HG02852 (cell line): ENCODE measurements at regions not wholly inside any gene's neighbourhood (a gene's known extent, or its start where the extent isn't known, plus 50 kb on each side); places are given as distances from the start of the nearest gene placed in this dataset.
A peak's percentile ranks its signal among the peaks of the same experiment; 100 is the strongest.
"Not testable (repeated sequence)": the region's sequence is repeated elsewhere in the genome, so short reads cannot be mapped to it uniquely, and the experiment has no call there.

Experiments
- ATAC-seq: cut with Tn5 transposase; IDR thresholded peaks from one replicate; pipeline ENCODE4 v1.9.1; 2021; ENCODE audit warnings: mild to moderate bottlenecking, moderate library complexity; ENCODE audit not compliant: unreplicated experiment

- ATAC-seq: no peak
Measured at GRCh38 chr6:56839533-56840183, 115.2 kb upstream of the BEND6 start.

DNA sequence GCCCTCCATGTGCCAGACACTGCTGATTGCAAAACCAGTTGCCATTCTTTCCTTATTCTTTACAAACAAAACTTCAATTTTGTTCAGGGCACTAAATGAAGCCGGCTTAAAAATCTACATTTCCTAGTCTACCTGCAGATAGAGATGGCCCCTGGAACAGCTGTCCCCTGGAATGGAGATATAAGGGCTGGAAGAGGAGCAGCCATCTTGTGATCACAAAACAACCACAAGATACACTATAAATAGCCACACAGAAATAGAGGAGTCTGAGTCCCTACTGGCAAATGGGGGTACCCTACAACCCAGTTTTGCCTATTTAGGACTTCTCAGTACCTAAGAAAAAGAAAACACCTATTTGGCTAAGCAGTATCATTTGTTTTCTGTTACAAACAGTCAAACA, 115.9 kb upstream of the BEND6 start:
- no peak for ATAC-seq

DNA sequence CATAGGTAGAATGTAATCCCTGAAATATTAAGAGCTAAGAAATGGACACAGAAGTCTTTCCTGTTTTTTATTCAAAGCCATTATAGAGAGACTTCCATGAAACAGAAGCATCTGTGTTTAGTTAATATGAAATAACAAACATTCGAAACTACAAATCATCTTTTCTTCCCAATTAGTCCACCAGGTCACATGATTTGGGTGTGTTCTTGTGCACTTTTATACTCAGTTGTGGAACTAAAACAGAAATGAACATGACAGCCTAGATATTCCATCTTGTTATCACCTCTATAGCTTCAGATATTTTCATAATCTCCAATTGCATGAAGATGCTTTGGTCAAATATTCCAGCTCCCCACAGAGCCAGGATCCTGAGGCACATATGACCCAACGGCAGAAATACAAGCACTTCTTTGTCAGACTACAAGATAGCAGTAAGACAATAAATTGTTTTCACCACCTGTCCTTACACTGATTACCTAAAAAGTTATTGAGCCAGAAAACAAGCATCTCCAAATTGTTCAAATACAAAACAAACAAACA, 116.8 kb upstream of the BEND6 start:
- no peak for ATAC-seq

GRCh38 chr6:56837322-56837894, 117.5 kb upstream of the BEND6 start:
- no peak for ATAC-seq

DNA sequence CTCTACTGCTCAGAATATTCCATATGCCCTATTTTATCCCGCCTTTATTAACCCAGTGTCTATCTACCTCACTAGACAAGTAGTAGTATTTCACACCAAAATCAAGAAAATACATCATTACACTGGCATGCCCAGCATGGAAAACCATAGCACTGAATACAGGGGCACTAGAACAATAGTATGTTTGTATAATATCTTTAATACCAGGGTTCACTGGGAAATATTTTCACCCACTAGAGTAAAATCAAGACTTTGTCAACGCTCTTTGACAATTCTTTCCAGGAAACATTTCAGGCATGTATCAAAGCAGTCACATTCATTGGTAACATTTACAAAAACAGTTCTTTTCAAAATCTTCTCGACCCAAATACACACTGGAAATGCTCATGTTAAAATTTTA, 119.3 kb upstream of the BEND6 start:
- no peak for ATAC-seq

- no peak for ATAC-seq
Measured at GRCh38 chr6:56833873-56834272, 121.0 kb upstream of the BEND6 start.

GRCh38 chr6:56833127-56833791, 121.6 kb upstream of the BEND6 start:
- no peak for ATAC-seq

DNA sequence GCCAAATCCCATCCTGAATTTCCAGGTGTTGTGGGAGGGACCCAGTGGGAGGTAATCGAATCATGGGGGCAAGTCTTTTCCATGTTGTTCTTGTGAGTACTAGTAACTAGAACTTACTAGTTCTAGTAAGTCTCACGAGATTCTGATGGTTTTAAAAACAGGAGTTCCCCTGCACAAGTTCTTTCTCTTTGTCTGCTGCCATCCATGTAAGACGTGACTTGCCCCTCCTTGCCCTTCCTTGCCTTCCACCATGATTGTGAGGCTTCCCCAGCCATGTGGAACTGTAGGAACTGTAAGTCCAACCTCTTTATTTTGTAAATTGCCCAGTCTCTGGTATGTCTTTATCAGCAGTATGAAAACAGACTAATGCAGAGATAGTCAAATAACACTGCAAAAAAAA, 122.7 kb upstream of the BEND6 start:
- no peak for ATAC-seq

DNA sequence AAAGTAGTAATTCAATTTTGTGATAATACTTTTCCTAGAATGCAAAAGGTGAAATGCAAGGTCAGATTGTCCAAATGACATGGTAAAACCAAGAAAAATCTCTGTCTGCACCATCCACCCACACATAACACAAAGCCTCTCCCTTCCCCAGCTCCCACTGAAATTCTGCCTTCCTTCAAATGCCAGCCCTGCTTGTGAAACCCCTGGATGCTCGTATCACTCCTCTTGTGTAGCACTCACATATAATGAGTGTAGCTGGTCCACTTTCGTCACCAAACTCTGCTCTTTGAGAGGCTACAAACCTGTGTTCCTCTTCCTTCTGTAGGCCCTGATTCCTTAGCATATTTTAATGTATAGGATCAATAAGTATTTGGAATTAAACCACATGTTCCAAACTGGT, 123.6 kb upstream of the BEND6 start:
- ATAC-seq: no peak

DNA sequence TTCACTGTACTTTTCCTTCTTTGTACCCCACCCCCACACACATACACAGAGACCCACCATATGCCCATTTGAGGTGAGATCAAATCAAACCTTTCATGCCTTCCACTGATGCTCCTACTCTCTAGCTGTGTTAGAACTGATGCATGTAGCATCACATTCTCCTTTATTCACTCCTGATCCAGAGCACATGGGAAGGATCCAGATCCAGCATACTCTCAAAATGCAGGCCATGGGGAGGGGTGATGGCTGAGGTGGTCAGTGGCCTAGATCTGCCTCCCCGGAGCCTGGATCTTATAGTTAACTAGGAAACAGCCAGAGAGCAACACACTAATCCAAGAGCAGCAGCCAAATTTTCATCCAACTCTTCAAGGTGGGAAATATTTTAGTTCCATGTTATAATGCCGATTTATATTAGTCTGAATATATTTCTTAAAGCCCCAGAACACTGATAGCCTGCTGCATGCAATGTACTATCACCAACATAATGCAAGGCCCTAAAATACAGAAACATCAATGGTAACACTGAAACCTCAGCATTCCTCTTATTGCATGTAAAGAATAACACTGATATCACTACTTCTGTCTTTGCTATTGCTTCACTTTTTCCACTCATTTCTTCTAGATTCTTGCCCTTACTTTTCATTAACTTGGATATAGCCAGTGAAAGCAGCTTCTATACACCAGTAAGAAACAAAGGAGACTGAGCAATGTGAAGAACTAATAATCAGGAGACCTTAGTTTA, 126.8 kb upstream of the BEND6 start:
- no peak for ATAC-seq

DNA sequence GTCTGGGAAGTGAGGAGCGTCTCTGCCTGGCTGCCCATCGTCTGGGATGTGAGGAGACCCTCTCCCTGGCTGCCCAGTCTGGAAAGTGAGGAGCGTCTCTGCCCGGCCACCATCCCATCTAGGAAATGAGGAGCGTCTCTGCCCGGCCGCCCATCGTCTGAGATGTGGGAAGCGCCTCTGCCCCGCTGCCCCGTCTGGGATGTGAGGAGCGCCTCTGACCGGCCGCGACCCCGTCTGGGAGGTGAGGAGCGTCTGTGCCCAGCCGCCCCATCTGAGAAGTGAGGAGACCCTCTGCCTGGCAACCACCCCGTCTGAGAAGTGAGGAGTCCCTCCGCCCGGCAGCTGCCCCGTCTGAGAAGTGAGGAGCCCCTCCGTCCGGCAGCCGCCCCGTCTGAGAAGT, 130.5 kb upstream of the BEND6 start:
- not testable (repeated sequence) for ATAC-seq

GRCh38 chr6:56821005-56821432, 133.9 kb upstream of the BEND6 start:
- no peak for ATAC-seq

- ATAC-seq: no peak
Measured at GRCh38 chr6:56820060-56820459, 134.8 kb upstream of the BEND6 start.

- ATAC-seq: no peak
Measured at GRCh38 chr6:56819604-56820003, 135.3 kb upstream of the BEND6 start.

DNA sequence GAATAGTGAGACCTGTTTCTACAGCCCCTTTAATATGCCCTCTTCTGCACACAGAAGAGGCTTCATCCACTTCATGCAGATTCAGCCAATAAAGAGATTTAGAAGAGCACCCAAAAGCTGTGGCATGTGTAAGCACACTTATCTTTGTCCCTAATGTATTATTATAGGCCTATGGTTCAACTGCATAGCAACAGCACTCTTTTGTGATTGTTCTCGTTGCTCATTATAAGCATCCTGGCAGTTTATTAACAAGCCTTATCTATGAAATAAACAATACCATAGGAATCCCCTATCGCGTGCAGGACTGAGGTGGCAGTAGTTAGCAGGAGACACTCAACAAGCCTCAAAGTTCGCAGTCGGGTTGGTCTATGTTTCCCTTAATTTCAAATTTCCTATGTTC, 138.5 kb upstream of the BEND6 start:
- ATAC-seq: no peak

DNA sequence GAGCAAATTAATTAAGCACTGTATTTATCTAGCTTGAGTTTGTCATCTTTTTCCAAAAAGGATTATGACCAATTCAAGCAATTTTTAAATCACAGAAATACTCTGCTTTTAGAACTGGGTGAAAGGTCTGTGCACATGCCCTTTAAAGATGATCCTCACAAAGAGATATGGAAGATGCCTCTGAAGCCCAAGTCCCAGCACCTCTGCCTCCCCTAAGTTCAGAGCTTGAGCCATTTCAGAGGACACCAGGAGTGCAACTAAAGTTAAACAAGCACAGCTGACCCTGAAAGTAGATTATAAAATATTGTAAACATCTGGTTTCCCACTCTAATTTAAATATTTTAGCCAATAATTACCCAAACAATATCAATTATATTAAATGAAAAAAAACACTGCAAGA, 139.5 kb upstream of the BEND6 start:
- ATAC-seq: no peak

DNA sequence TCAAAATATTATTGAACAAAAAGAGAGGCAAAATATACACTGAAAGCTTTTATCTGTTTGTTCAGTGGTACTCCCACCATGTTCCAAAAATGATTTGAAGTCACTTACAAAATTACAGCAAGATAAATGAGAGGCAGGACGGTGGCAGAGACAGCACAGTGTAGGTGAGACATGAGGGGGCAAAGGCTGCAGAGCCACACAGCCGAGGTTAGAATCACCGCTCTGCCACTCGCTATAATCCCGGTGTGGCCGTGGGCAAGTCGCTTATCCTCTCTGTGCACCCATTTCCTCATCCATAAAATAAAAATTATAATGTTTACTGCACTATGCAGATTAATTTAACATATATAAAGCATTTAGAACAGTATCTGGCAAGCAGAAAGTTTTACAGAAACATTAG, 140.1 kb upstream of the BEND6 start:
- ATAC-seq: peak; percentile 29

DNA sequence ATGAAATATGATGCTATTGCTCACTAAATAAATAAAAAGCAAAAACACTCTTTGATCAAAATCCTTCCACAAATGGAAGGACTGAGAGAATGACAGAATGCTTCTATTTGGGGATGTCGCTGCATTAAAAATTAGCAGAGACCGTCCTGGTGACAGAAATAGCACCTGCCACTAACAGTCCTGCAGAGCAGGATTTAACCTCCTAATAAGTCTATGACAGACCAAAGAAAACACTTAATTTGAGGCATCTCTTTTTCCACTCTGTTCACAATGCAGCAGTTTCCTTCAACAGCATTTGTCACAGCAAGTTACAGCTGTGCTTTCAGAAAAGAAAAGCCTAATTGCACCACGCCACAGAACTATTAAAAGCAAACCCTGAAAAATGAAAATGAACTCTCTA, 140.6 kb upstream of the BEND6 start:
- ATAC-seq: peak; percentile 55

DNA sequence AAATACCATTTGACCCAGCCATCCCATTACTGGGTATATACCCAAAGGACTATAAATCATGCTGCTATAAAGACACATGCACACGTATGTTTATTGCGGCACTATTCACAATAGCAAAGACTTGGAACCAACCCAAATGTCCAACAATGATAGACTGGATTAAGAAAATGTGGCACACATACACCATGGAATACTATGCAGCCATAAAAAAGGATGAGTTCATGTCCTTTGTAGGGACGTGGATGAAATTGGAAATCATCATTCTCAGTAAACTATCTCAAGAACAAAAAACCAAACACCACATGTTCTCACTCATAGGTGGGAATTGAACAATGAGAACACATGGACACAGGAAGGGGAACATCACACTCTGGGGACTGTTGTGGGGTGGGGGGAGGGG, 142.1 kb upstream of the BEND6 start:
- ATAC-seq: not testable (repeated sequence)

DNA sequence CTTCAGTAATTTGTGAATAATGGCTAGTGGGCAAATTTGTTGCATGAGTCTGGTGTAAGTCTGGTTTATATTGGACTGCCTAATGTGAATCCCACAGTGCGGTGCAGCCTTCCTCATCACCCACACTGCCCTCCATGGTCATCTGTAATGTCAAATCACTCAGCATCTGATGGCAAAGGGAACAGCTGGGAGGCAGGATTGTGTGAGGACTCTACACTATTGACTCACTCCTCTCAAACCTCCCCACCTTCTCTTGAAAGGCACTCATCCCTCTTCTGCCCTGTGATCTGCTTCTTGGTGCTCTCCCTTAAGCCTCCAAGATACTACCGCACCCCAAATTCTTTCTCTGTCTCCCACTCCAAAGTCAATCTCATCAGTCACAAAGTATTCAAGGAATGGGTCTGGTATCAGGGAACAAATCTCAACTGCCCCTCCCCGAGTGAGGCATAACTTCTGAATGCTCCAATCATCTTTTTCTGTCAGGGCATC, 146.0 kb upstream of the BEND6 start:
- ATAC-seq: no peak

DNA sequence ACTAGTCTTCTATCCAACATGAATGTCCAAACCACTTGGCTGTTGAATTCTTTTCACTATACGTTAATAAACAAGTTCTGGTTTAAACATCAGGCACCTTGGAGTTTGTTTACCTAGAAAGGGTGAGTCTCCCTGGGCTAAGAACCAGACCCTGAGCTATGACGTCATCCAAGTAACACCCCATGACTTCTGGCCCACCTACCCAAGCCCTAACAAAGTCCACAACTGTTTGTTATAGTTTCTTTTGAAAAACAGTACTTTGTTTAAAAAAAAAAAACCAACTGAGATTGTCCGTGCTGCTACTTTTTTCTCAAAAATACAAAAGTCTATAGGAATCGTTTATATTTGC, 146.9 kb upstream of the BEND6 start:
- no peak for ATAC-seq
